GM18499 (cell line): ENCODE measurements at regions not wholly inside any gene's neighbourhood (a gene's known extent, or its start where the extent isn't known, plus 50 kb on each side); places are given as distances from the start of the nearest gene placed in this dataset.
"Not testable (repeated sequence)": the region's sequence is repeated elsewhere in the genome, so short reads cannot be mapped to it uniquely, and the experiment has no call there.

ENCODE experiments used
- ATAC-seq: cut with Tn5 transposase; IDR thresholded peaks from one replicate; pipeline ENCODE4 v1.9.1; 2021; ENCODE audit warnings: moderate number of reproducible peaks; ENCODE audit not compliant: insufficient read depth, unreplicated experiment

DNA sequence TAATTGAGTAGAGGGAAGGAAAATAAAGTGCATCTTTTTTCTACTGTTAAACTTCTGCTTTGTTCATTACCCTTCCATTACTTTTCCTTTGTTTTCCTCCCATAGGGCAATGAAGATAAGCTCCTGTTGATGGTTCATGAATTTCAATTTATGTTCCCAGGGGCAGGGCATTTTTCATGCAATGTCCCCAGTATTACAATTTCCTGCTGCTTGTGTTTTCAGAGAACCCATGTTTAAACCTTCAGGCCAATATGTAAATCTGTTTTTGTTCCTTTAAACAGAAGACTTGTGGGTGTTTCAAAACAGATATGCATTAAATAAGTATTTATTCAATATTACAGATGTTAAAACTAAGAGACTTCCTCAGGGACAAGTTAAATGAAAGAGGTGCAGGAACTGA lies 834.5 kb downstream of the ZPLD1 start:
- ATAC-seq = no peak

DNA sequence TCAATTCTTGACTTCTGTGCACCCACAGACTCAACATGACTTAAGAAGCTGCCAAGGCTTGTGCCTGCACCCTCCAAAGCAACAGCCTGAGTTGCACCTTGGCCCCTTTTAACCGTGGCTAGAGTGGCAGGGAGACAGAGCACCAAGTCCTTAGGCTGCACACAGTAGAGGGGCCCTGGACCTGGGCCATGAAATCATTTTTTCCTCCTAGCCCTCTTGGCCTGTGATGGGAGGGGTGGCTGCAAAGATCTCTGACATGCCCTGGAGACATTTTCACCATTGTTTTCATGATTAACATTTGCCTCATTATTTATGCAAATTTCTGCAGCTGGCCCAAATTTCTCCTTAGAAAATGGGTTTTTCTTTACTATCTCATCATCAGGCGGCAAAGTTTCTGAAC lies 836.8 kb downstream of the ZPLD1 start:
- ATAC-seq = no peak

DNA sequence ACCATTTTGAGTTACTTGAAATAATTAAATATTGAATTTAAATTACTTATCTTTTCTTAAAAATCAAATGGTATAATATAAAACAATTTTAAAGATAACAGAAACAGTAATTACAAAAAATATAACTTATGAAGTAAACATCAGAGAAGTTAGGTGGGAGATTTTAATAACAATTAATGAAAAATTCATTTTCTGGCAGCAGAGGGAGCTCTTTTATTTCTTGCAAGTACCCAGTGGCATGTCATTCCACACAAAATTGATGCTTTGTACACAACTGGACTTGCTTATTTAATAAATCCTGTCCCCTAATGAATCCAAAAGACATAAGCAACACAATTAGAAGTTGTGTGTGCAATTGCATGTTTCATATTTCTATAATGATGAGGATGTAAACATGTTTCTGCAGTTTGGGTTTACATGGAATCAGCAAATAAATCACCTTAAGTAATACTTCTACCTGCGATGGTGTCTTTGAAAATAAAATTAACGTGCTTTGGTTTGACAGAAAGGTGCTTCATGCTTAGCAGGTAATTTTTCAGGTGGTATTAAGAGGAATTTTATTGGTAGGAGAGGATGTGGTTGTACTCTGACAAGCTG lies 861.3 kb downstream of the ZPLD1 start:
- no peak for ATAC-seq

- ATAC-seq = not testable (repeated sequence)
Observed at GRCh38 chr3:103297502-103297901, 862.7 kb downstream of the ZPLD1 start.

DNA sequence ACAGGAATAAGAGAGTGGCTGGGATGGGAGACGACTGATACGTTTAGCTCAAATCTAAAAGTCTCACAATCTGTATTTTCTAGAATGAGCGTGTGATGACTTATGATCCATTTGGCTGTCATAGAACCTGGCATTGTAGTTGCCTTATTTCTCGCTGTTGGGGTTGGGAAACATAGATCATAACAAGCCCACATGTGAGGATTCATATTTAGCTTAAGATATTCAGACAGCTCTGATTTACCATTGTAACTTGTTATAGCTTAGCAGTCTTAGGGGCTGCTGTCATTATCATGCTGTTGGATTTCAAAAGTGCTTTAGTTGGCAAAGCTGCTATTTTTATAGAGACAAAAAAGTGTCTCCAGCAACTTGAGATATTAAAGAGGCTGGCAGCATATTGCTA lies 871.3 kb downstream of the ZPLD1 start:
- no peak for ATAC-seq

- no peak for ATAC-seq
Observed at GRCh38 chr3:103308921-103309320, 874.1 kb downstream of the ZPLD1 start.

DNA sequence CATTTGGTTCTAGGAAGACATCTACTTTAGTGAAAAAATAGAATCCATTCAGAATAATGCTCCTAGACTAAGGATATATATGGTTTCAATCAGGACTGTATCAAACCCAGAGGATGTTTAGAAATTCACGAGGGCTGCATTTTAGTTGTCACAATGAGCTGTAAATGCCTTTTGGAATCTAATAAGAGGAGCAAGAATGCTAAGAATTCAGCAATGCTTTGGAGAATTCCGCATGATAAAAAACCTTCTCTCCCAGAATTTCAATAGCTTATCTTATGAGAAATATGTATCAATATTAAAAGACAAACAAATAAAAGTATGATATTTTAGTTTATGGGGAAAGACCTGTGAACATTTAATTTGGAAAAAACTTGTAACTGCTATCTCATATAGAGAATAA lies 885.1 kb downstream of the ZPLD1 start:
- ATAC-seq = no peak

DNA sequence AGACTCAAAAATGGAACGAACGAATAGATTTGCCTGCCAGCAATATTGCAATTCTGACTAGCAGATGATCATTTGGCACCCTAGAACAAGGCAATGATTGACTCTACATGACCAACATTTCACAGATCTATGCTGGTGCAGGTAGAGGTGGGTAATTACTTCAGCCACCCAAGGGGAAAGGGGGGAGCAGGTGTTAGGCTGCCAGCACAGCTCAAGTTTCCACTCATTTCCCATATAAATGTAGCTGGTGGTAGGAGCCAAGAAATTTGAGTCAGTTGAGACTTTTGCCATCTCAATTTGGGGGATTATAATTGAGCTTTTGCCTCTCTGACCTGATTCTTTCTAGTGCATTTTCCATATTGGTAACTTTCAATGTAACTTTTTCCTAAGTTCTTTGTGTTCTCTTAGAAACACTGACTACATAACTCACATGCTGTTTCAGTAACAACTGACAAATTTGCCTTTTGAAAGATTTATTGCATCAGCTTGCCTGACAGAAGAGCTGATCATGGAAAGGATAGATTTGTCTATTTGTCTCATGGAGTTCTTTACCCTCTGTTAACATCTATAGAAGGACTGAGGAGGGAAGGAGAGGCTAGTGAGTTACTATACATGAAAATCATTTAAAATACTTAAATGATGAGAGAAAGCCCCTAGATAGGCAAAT lies 902.5 kb downstream of the ZPLD1 start:
- ATAC-seq = no peak

DNA sequence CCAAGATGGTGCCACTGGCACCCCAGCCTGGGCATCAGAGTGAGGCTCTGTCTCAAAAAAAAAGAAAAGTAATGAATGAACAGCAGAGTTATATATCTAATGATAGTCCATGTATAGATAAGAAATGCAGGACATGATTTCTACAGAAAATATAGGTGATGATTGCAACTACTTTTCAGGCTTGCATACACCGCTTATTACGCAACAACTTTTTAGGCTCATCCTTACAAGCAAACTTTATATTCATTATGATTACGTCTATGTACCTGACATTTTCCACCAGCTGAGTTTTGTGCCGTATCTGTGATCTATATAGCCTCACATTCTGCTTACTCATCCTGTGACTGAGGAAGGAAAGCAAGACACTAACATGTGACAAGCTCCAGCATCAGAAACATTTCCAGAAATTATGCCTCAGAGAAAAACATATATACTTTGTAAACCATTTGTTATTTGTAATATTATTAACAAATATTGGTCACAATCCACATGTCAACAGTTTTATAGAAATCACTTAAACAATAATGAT lies 906.3 kb downstream of the ZPLD1 start:
- ATAC-seq = no peak

GRCh38 chr3:103342205-103342731 lies 907.5 kb downstream of the ZPLD1 start:
- ATAC-seq = no peak

DNA sequence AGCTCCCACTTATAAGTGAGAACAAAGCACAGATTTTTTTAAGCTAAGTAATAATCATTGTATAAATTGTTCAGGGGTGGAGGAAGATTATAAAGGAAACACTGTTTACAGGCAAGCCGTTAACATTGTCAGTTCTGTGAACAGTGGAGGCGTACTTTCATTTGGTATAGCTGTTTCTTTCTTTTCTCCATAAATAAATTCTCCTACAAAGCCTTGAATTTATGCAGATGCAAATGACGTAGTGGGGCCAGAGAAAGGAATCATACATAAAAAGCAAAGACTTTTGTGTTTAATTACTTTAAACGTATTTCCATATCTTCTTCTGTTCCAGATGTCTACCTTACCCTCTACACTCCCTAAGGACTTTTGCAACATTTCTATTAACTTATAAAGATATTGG lies 914.9 kb downstream of the ZPLD1 start:
- no peak for ATAC-seq

- no peak for ATAC-seq
Observed at GRCh38 chr3:103365467-103365866, 930.7 kb downstream of the ZPLD1 start.

GRCh38 chr3:103367481-103367880 lies 932.7 kb downstream of the ZPLD1 start:
- ATAC-seq = no peak

DNA sequence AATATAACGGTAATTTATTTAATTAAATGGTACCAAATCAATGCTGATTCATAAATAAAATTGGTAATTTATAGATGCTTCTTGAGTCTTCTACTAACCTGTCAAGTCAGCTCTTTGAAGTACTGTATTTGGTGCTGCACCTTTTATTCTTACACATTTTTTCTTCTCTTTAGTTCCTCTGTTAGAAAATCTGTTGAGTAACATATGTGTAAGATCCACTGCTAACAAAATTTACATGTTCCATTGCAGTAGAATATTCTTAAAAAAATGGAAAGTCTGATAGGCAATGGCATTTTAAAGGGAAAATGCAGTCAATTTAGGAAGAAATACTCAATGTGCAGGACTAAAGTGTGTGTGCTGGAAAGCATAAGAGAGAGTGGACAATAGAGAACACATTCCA lies 936.6 kb downstream of the ZPLD1 start:
- no peak for ATAC-seq

DNA sequence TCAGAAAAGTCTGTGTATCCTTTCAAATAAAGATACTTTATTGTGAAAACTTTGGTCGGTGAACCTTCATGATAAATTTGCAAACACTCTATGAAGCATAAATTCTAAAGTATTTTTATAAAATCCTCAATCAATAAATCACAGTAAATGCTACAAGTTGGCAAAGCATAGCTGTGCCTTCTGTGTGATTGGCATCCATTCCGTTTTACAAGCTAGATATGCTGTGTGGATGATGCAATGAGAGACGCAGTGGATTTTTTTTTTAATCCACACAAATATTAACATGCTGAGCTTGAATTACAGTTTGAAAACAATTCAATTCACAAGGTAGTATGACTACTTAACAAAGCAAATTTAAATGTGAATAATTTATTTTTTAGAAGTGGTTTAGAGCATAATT lies 937.2 kb downstream of the ZPLD1 start:
- ATAC-seq = no peak

GRCh38 chr3:103380391-103380790 lies 945.6 kb downstream of the ZPLD1 start:
- no peak for ATAC-seq

DNA sequence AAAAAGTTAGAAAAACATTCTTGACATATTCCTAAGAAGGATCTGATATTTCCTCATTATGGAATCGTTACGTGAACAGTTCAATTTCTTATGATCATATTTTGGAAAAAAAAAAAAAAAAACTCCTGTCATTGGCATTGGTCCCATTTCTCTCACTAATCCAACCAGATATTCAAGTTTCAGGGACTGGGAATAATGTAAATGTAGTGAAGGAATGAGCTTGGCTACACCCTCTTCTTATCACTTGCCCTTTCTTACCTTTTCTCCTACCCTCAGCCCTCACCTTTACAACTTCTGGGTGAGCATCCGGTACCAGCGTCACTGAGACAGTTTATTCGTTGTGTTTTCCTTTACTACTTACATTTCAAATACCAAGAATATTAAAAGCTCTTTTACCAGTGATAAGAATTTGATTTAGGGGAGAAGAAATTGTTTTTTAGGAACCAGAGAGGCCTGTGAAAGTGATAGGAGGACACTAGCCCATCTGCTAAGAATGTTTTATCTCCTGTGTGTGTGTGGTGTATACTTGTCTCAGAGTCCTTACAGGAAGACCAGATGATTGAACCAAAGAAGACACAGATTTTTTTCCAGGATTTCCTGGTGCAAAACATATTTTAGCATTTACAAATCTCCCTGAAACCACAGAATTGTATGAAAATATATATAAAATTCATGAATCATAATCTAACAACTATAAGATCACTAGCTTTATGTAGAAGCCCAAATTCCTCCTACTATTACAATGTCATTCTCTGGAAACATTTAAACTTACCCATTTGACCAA lies 946.7 kb downstream of the ZPLD1 start:
- ATAC-seq = no peak

DNA sequence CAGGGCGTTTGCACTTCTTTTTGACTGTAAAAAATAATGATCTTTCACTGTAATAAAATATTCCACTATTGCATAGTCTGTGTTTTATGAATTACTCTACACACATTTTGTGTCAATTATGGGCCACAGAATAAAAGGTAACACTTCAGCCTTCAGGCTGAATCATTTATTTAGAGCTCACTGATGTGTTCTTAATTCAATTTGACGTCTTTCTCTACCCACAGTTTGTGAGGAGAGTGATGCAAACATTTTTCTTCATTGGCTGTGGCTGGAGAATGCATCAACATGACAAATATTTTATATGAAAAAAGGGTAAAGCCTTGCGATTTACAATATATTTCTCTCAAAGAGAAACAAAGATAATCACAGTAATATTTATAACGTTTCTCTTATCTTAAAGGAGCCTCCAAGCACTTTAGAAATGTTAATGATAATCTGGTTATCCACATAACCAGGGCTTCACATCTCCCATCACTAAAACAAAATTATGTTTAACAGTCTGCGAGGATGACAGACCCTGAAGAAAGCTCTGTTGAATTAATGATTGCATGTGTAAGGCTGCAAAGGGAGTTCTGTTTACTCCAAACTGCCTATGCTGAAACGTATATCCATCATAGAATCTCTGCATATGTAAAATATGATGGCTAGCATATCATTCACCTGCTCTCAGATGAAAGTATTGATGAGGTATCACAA lies 951.3 kb downstream of the ZPLD1 start:
- ATAC-seq = no peak

GRCh38 chr3:103388214-103388613 lies 953.4 kb downstream of the ZPLD1 start:
- no peak for ATAC-seq

DNA sequence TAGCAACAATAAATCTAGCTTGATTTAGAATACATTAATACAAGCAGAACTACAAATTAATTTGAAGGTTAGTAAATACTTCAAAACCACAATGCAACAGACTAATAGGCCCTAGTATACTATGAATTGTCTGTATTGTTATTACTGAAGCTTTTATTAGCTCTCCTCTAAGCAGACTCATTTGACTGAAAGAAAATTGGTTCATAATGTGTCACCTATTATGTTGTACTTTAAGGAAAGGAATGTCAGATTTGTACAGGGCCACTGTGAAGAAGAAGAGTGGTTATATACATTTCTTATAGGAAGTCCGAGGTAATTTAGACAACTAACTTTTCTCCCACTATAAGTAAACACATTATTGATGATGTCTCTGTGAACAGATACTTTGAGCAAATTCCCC lies 954.5 kb downstream of the ZPLD1 start:
- no peak for ATAC-seq
